ENCODE measurements at regions not wholly inside any gene's neighbourhood (a gene's known extent, or its start where the extent isn't known, plus 50 kb on each side); places are given as distances from the start of the nearest gene placed in this dataset.

DNA sequence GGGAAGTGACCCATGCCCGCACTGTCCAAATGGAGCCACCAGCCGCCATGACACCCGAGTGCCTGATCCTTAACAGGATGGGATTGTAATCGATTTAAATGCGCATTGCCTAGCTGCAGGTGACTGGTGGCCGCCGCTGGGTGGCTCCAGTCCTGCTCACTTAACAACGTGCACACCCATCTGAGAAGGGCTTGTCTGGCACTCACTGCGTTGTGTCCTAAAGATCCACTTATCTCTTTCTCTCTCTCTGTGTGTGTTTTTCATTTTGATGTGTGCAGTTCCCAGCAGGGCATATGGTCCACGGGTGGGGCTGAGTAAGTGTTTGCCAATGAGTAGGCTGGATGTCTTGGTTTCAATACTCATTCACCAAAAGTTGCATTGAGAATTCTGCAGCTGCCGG, 80.6 kb downstream of the IRF8 start:
- Histone ChIP-seq H3K27me3 (ENCODE audit: insufficient read depth, low read depth, severe bottlenecking) (no peaks in the 10 kb centered on the region), H3K36me3 (no peaks in the 10 kb centered on the region), H3K27ac (no peak overlapping the region), H3K9me3 (ENCODE audit: severe bottlenecking) (no peaks in the 10 kb centered on the region), H3K4me3 (ENCODE audit: low read depth, low read length) (no peak overlapping the region)
- DNase-seq = no peak
- TF ChIP-seq, protein P1, sequence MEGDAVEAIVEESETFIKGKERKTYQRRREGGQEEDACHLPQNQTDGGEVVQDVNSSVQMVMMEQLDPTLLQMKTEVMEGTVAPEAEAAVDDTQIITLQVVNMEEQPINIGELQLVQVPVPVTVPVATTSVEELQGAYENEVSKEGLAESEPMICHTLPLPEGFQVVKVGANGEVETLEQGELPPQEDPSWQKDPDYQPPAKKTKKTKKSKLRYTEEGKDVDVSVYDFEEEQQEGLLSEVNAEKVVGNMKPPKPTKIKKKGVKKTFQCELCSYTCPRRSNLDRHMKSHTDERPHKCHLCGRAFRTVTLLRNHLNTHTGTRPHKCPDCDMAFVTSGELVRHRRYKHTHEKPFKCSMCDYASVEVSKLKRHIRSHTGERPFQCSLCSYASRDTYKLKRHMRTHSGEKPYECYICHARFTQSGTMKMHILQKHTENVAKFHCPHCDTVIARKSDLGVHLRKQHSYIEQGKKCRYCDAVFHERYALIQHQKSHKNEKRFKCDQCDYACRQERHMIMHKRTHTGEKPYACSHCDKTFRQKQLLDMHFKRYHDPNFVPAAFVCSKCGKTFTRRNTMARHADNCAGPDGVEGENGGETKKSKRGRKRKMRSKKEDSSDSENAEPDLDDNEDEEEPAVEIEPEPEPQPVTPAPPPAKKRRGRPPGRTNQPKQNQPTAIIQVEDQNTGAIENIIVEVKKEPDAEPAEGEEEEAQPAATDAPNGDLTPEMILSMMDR (IDR thresholded peaks at IDR 0.05; ENCODE audit: low read depth, low read length) = no peak

DNA sequence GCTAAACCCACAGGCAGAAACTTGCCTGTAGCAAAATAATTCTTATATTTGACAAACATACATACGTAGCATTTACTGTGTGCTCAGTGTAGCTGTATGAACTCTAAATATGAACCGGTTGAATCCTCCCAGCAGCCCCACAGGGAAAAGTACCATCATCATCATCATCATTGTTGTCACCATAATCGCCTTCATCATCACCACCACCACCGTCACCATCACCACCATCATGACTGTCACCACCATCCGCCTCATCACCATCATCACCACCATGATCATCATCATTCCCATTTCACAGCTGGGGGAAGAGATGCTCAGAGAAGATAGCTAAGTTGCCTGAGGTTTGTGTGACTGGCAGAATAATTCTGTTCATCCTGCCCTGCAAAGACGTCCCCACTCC, 81.7 kb downstream of the IRF8 start:
- no peak for DNase-seq
- Histone ChIP-seq H3K27me3 (ENCODE audit: insufficient read depth, low read depth, severe bottlenecking) (no peaks in the 10 kb centered on the region), H3K36me3 (no peaks in the 10 kb centered on the region), H3K4me3 (ENCODE audit: low read depth, low read length) (no peak overlapping the region), H3K9me3 (ENCODE audit: severe bottlenecking) (no peaks in the 10 kb centered on the region), H3K27ac (no peak overlapping the region)
- TF ChIP-seq, protein P1 (IDR thresholded peaks at IDR 0.05; ENCODE audit: low read depth, low read length) = no peak

DNA sequence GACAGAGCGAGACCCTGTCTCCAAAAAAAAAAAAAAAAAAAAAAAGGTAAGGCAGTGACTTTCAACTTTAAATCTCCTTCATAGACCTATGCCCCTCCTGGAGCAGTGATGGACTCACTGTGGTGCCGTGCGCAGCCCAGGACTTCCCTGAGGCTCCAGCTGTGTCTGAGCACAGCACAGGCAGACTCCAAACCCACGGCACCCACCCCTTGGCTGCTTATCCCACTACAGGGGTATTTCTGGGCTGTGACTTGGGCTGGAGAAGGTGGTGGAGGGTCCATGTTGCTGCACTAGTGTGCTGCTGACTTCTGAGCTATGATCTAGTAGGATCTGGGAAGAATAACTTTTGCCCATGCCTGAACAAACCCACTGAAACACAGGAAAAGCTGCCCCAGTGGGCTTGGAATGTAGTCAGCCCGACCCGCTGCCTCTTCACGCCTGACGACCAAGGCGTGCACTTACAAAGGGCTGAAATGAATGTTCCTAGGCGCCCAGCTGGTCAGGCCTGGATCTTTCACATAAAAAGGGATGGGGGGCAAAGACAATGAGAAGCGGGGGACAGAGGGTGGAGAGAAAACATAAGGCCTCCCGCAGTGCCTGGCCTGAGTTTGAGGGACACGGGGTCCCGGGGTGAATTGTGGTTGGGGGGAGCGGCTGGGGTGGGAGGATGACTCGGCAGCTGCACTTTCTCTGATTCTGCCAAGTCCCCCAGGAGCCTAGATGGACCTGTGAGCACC, 83.0 kb downstream of the IRF8 start:
- Histone ChIP-seq H3K27ac (no peak overlapping the region), H3K9me3 (ENCODE audit: severe bottlenecking) (no peaks in the 10 kb centered on the region), H3K4me3 (ENCODE audit: low read depth, low read length) (no peak overlapping the region), H3K36me3 (no peaks in the 10 kb centered on the region), H3K27me3 (ENCODE audit: insufficient read depth, low read depth, severe bottlenecking) (no peaks in the 10 kb centered on the region)
- TF ChIP-seq, protein P1 (IDR thresholded peaks at IDR 0.05; ENCODE audit: low read depth, low read length) = no peak
- DNase-seq = no peak

DNA sequence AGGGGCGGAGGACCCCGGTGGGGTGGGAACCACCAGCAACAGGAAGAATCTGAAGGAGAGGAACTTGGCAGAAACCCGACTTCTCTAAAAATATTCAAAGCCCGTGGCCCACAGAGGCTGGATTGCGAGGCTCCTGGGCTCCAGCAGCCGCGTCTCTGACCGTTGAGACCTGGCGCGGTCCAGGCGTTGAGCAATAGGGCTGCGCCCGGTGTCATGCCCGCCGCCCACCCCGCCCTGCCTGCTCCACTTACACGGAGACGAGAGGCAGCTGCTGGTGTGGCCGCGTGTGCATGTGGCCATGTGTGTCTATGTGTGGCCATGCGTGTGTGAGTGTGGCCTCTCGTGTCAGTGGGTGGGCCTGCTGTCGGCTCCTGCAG, 83.6 kb downstream of the IRF8 start:
- Histone ChIP-seq H3K27me3 (ENCODE audit: insufficient read depth, low read depth, severe bottlenecking) (no peaks in the 10 kb centered on the region), H3K36me3 (no peaks in the 10 kb centered on the region), H3K4me3 (ENCODE audit: low read depth, low read length) (no peak overlapping the region), H3K9me3 (ENCODE audit: severe bottlenecking) (no peaks in the 10 kb centered on the region), H3K27ac (no peak overlapping the region)
- TF ChIP-seq, protein P1 (IDR thresholded peaks at IDR 0.05; ENCODE audit: low read depth, low read length) = no peak
- DNase-seq = no peak

DNA sequence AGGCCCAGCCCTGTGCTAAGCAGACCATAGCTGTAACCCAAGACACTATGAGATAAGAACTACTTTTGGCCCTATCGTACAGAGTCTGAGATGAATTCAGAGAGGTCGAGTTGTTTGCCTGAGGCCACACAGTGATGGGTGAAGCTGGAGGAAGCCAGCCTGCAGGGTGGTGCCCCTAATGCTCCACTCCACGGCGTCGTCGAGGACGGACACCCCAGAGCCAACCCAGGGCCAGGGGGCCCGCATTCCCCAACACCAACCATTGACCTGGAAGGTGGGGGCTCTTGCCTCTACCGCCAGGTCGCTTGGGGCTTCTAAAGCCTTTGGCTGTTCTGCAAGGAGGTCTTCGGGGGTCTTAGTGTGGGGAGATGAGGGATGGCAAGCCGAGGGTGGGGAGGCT, 84.1 kb downstream of the IRF8 start:
- TF ChIP-seq, protein P1 (IDR thresholded peaks at IDR 0.05; ENCODE audit: low read depth, low read length) = no peak
- no peak overlapping the region for H3K4me3 ChIP-seq (ENCODE audit: low read depth, low read length)

More for the DNA sequence above, 84.1 kb downstream of the IRF8 start:
- no peak for DNase-seq
- no peaks in the 10 kb centered on the region for H3K27me3 ChIP-seq (ENCODE audit: insufficient read depth, low read depth, severe bottlenecking)
- H3K9me3 ChIP-seq (ENCODE audit: severe bottlenecking) = no peaks in the 10 kb centered on the region
- no peaks in the 10 kb centered on the region for H3K36me3 ChIP-seq
- no peak overlapping the region for H3K27ac ChIP-seq
